ENCODE measurements at regions not wholly inside any gene's neighbourhood (a gene's known extent, or its start where the extent isn't known, plus 50 kb on each side); places are given as distances from the start of the nearest gene placed in this dataset.

DNA sequence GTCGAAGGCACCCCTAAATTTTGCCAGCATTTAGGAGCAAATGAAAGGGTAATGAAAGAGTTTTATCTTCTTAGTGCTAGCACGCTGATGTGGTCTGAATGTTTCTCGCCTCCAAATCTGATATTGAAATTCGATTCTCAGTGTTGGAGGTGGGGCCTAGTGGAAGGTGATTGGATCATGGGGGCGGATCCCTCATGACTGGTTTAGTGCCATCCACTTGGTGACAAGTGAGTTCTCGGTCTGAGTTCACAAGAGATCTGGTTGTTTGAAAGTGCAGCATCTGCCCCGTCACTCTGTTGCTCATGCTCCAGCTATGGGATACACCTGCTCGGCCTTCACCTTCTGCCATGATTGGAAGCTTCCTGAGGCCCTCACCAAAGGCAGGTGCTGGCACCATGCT is 75.1 kb upstream of the ZBTB40 start (continued):
- TF ChIP-seq, protein P1, sequence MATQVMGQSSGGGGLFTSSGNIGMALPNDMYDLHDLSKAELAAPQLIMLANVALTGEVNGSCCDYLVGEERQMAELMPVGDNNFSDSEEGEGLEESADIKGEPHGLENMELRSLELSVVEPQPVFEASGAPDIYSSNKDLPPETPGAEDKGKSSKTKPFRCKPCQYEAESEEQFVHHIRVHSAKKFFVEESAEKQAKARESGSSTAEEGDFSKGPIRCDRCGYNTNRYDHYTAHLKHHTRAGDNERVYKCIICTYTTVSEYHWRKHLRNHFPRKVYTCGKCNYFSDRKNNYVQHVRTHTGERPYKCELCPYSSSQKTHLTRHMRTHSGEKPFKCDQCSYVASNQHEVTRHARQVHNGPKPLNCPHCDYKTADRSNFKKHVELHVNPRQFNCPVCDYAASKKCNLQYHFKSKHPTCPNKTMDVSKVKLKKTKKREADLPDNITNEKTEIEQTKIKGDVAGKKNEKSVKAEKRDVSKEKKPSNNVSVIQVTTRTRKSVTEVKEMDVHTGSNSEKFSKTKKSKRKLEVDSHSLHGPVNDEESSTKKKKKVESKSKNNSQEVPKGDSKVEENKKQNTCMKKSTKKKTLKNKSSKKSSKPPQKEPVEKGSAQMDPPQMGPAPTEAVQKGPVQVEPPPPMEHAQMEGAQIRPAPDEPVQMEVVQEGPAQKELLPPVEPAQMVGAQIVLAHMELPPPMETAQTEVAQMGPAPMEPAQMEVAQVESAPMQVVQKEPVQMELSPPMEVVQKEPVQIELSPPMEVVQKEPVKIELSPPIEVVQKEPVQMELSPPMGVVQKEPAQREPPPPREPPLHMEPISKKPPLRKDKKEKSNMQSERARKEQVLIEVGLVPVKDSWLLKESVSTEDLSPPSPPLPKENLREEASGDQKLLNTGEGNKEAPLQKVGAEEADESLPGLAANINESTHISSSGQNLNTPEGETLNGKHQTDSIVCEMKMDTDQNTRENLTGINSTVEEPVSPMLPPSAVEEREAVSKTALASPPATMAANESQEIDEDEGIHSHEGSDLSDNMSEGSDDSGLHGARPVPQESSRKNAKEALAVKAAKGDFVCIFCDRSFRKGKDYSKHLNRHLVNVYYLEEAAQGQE (IDR thresholded peaks at IDR 0.05; ENCODE audit: unreplicated experiment) = no peak

DNA sequence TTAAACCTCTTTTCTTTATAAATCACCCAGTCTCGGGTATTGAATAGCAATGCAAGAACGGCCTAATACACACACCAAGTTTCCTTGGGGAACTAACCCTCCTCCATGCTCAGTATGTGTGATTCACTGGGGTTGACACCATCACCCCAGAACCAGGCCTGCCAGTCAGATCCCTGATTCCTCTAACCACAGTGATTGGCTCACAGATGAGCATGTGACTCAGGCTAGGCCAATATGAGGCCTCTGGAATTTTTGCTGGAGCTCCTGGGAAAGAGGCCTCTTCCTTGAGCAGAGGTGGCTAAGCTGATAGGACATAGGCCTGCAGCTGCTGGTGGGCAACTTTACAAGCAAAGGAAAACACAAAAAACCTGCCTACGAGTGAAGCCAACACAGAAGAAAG is 74.7 kb upstream of the ZBTB40 start:
- no peaks in the 10 kb centered on the region for H4K20me1 ChIP-seq (replicated peaks; ENCODE audit: insufficient read depth)

More for the DNA sequence above, 74.7 kb upstream of the ZBTB40 start:
- H3K4me3 ChIP-seq = no peak overlapping the region
- H3K36me3 ChIP-seq (ENCODE audit: insufficient read depth) = no peaks in the 10 kb centered on the region
- H3F3A ChIP-seq (replicated peaks; ENCODE audit: low read depth) = no peaks in the 10 kb centered on the region
- no peaks in the 10 kb centered on the region for H3K27me3 ChIP-seq (ENCODE audit: insufficient read depth)
- peaks cover 9% of the 10 kb centered on the region; the same call in 1 of the 3 replicates for H3K9me3 Mint-ChIP-seq
- DNase-seq (ENCODE audit: low spot score) (no peak), ATAC-seq (no peak)
- peak overlapping the region; percentile 33; the same call in 1 of the 2 replicates for H2AFZ ChIP-seq
- H3K27ac ChIP-seq (ENCODE audit: low read depth) = no peak overlapping the region
- no peaks in the 10 kb centered on the region for H3K79me2 ChIP-seq (replicated peaks; ENCODE audit: insufficient read depth)
- H3K4me1 ChIP-seq (ENCODE audit: insufficient read depth) = peaks cover 7% of the 10 kb centered on the region; the same call in 1 of the 2 replicates
- peaks cover 21% of the 10 kb centered on the region for H3K4me1 Mint-ChIP-seq
- no peak overlapping the region for H3K4me2 ChIP-seq
- TF ChIP-seq, protein P2, sequence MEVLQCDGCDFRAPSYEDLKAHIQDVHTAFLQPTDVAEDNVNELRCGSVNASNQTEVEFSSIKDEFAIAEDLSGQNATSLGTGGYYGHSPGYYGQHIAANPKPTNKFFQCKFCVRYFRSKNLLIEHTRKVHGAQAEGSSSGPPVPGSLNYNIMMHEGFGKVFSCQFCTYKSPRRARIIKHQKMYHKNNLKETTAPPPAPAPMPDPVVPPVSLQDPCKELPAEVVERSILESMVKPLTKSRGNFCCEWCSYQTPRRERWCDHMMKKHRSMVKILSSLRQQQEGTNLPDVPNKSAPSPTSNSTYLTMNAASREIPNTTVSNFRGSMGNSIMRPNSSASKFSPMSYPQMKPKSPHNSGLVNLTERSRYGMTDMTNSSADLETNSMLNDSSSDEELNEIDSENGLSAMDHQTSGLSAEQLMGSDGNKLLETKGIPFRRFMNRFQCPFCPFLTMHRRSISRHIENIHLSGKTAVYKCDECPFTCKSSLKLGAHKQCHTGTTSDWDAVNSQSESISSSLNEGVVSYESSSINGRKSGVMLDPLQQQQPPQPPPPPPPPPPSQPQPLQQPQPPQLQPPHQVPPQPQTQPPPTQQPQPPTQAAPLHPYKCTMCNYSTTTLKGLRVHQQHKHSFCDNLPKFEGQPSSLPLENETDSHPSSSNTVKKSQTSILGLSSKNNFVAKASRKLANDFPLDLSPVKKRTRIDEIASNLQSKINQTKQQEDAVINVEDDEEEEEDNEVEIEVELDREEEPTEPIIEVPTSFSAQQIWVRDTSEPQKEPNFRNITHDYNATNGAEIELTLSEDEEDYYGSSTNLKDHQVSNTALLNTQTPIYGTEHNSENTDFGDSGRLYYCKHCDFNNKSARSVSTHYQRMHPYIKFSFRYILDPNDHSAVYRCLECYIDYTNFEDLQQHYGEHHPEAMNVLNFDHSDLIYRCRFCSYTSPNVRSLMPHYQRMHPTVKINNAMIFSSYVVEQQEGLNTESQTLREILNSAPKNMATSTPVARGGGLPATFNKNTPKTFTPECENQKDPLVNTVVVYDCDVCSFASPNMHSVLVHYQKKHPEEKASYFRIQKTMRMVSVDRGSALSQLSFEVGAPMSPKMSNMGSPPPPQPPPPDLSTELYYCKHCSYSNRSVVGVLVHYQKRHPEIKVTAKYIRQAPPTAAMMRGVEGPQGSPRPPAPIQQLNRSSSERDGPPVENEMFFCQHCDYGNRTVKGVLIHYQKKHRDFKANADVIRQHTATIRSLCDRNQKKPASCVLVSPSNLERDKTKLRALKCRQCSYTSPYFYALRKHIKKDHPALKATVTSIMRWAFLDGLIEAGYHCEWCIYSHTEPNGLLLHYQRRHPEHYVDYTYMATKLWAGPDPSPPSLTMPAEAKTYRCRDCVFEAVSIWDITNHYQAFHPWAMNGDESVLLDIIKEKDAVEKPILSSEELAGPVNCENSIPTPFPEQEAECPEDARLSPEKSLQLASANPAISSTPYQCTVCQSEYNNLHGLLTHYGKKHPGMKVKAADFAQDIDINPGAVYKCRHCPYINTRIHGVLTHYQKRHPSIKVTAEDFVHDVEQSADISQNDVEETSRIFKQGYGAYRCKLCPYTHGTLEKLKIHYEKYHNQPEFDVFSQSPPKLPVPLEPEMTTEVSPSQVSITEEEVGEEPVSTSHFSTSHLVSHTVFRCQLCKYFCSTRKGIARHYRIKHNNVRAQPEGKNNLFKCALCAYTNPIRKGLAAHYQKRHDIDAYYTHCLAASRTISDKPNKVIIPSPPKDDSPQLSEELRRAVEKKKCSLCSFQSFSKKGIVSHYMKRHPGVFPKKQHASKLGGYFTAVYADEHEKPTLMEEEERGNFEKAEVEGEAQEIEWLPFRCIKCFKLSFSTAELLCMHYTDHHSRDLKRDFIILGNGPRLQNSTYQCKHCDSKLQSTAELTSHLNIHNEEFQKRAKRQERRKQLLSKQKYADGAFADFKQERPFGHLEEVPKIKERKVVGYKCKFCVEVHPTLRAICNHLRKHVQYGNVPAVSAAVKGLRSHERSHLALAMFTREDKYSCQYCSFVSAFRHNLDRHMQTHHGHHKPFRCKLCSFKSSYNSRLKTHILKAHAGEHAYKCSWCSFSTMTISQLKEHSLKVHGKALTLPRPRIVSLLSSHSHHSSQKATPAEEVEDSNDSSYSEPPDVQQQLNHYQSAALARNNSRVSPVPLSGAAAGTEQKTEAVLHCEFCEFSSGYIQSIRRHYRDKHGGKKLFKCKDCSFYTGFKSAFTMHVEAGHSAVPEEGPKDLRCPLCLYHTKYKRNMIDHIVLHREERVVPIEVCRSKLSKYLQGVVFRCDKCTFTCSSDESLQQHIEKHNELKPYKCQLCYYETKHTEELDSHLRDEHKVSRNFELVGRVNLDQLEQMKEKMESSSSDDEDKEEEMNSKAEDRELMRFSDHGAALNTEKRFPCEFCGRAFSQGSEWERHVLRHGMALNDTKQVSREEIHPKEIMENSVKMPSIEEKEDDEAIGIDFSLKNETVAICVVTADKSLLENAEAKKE (CRISPR knock-in tag; IDR thresholded peaks at IDR 0.05) = no peak
- peaks cover 10% of the 10 kb centered on the region for H3K27me3 Mint-ChIP-seq (ENCODE audit: insufficient read depth, low read depth, poor library complexity)
- H3K4me3 Mint-ChIP-seq = no peak overlapping the region
- no peaks in the 10 kb centered on the region; the same call in 2 of the 3 replicates for H3K36me3 Mint-ChIP-seq (ENCODE audit: low read depth)
- no peak overlapping the region for H3K27ac Mint-ChIP-seq
- no peaks in the 10 kb centered on the region for H3K9me2 ChIP-seq (ENCODE audit: insufficient read depth)
